ENCODE measurements at regions not wholly inside any gene's neighbourhood (a gene's known extent, or its start where the extent isn't known, plus 50 kb on each side); places are given as distances from the start of the nearest gene placed in this dataset.

GRCh38 chr17:33475594-33475993 lies 182.5 kb upstream of the ASIC2 start:
- no peak for TF ChIP-seq CTCF (IDR thresholded peaks at IDR 0.05)

GRCh38 chr17:33481652-33482051 lies 188.6 kb upstream of the ASIC2 start:
- no peaks in the 10 kb centered on the region for H3K9me3 ChIP-seq
- intact Hi-C loops (cut with DNase I) = no loop called here
- no peaks in the 10 kb centered on the region for H3K27me3 ChIP-seq
- TF ChIP-seq CTCF (IDR thresholded peaks at IDR 0.05) = no peak
- no peak overlapping the region for H3K4me3 ChIP-seq
- H3K36me3 ChIP-seq = no peaks in the 10 kb centered on the region
- no peaks in the 10 kb centered on the region for H3K4me1 ChIP-seq
- ATAC-seq (no peak), DNase-seq (no peak)
- H3K27ac ChIP-seq = no peak overlapping the region

More at GRCh38 chr17:33475594-33475993, 182.5 kb upstream of the ASIC2 start:
- Histone ChIP-seq H3K4me3 (no peak overlapping the region), H3K9me3 (no peaks in the 10 kb centered on the region), H3K4me1 (no peaks in the 10 kb centered on the region), H3K27me3 (no peaks in the 10 kb centered on the region), H3K27ac (no peak overlapping the region), H3K36me3 (no peaks in the 10 kb centered on the region)
- DNase-seq = no peak
- ATAC-seq = no peak
- intact Hi-C loops (cut with DNase I) = no loop called here

GRCh38 chr17:33482636-33483035 lies 189.5 kb upstream of the ASIC2 start:
- intact Hi-C loops (cut with DNase I) = no loop called here
- no peaks in the 10 kb centered on the region for H3K36me3 ChIP-seq
- H3K4me3 ChIP-seq = no peak overlapping the region
- H3K27me3 ChIP-seq = no peaks in the 10 kb centered on the region
- no peak overlapping the region for H3K27ac ChIP-seq
- no peak for DNase-seq
- no peak for ATAC-seq
- no peaks in the 10 kb centered on the region for H3K9me3 ChIP-seq
- no peak for TF ChIP-seq CTCF (IDR thresholded peaks at IDR 0.05)
- no peaks in the 10 kb centered on the region for H3K4me1 ChIP-seq

DNA sequence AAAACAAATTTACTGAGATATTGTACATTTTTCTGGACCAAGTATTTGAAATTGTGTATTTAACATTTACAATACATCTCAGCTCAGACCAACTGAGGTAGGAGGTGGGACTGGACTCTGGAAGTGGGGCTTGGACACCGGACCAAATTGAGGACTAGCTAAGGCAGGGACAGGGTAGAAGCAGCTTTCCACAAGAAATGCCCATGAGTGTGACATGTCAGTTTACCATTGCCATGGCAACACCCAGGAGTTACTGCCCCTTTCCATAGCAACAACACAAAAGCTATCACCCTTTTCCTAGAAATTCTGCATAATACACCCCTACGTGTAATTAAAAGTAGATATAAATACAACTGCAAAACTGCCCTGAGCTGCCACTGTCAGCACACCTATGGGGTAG lies 191.5 kb upstream of the ASIC2 start:
- H3K4me3 ChIP-seq = no peak overlapping the region
- H3K9me3 ChIP-seq = no peaks in the 10 kb centered on the region
- H3K27ac ChIP-seq = no peak overlapping the region
- ATAC-seq = no peak
- H3K27me3 ChIP-seq = no peaks in the 10 kb centered on the region
- no peak for TF ChIP-seq CTCF (IDR thresholded peaks at IDR 0.05)
- no peak for DNase-seq
- H3K4me1 ChIP-seq = no peaks in the 10 kb centered on the region
- H3K36me3 ChIP-seq = no peaks in the 10 kb centered on the region
- intact Hi-C loops (cut with DNase I) = no loop called here

DNA sequence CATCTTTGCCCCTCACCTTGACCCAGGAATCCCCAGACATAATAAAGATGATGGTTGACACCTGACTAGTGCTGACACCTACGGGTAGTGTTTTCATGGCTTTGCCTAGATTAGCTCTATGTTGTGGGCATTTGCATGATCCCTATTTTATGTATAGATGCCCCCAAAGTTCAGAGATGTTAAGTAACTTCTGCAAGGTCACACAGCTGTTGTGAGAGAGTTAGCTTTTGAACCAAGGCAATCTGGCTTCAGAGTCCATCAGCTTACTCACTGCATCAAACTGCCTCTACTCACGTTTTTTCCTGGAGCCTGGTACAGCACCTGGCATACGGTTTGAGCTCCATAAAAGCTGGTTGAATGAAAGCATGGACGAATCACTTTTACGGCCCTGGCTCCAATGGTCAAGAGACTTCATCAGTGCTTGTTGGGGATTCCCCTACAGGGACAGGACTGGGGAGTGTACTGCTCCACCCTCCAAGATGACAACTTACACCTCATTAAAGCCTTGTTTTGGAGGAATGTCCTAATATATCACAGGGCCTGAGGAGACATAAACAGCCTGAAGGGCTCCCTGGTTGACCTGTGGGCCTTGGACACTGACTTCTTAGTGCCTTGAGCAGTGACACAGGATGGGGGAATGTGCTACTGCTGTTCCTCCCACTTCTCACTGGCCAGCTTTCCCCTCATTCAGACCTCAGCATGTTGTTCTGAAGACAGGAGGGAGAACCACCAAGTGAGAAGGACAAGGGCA lies 193.2 kb upstream of the ASIC2 start:
- Histone ChIP-seq H3K27ac (no peak overlapping the region), H3K9me3 (no peaks in the 10 kb centered on the region), H3K4me3 (no peak overlapping the region), H3K36me3 (no peaks in the 10 kb centered on the region), H3K27me3 (no peaks in the 10 kb centered on the region), H3K4me1 (no peaks in the 10 kb centered on the region)
- intact Hi-C loops (cut with DNase I) = no loop called here
- TF ChIP-seq CTCF (IDR thresholded peaks at IDR 0.05) = no peak
- DNase-seq = no peak
- no peak for ATAC-seq

All from left lung (tissue), 4 donors.